ENCODE measurements at regions not wholly inside any gene's neighbourhood (a gene's known extent, or its start where the extent isn't known, plus 50 kb on each side); places are given as distances from the start of the nearest gene placed in this dataset.
A peak's percentile ranks its signal among the peaks of the same experiment; 100 is the strongest.

GRCh38 chr1:70909262-70909822 lies 138.3 kb downstream of the PTGER3 start (continued):
- TF ChIP-seq, protein P1, sequence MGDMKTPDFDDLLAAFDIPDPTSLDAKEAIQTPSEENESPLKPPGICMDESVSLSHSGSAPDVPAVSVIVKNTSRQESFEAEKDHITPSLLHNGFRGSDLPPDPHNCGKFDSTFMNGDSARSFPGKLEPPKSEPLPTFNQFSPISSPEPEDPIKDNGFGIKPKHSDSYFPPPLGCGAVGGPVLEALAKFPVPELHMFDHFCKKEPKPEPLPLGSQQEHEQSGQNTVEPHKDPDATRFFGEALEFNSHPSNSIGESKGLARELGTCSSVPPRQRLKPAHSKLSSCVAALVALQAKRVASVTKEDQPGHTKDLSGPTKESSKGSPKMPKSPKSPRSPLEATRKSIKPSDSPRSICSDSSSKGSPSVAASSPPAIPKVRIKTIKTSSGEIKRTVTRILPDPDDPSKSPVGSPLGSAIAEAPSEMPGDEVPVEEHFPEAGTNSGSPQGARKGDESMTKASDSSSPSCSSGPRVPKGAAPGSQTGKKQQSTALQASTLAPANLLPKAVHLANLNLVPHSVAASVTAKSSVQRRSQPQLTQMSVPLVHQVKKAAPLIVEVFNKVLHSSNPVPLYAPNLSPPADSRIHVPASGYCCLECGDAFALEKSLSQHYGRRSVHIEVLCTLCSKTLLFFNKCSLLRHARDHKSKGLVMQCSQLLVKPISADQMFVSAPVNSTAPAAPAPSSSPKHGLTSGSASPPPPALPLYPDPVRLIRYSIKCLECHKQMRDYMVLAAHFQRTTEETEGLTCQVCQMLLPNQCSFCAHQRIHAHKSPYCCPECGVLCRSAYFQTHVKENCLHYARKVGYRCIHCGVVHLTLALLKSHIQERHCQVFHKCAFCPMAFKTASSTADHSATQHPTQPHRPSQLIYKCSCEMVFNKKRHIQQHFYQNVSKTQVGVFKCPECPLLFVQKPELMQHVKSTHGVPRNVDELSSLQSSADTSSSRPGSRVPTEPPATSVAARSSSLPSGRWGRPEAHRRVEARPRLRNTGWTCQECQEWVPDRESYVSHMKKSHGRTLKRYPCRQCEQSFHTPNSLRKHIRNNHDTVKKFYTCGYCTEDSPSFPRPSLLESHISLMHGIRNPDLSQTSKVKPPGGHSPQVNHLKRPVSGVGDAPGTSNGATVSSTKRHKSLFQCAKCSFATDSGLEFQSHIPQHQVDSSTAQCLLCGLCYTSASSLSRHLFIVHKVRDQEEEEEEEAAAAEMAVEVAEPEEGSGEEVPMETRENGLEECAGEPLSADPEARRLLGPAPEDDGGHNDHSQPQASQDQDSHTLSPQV (IDR thresholded peaks at IDR 0.05): peak; percentile 27; the same call in 1 of the 2 replicates
- TF ChIP-seq SOX6 (IDR thresholded peaks at IDR 0.05) (peak; percentile 14; the same call in 1 of the 2 replicates), NR2C1 (IDR thresholded peaks at IDR 0.05) (no peak), NR2C1 (tag; IDR thresholded peaks at IDR 0.05) (peak; percentile 46; the same call in 1 of the 2 replicates), JUND (IDR thresholded peaks at IDR 0.05; ENCODE audit: borderline replicate concordance, low read depth, low read length) (peak; percentile 19; the same call in 1 of the 2 replicates), JUND (tag; IDR thresholded peaks at IDR 0.05; ENCODE audit: borderline replicate concordance, low read depth, low read length) (no peak), L3MBTL2 (IDR thresholded peaks at IDR 0.05) (peak; percentile 36; the same call in 1 of the 2 replicates), RAD21 (CRISPR knock-in tag; conservative IDR thresholded peaks at IDR 0.05 in 1 of 2, IDR thresholded peaks at IDR 0.05 in 1 of 2) (peak in 1 of 2 experiments; percentile 18; a peak in 1 of 4 replicates)

Data from K562 (cell line).